GM21367 (cell line): ENCODE measurements at regions not wholly inside any gene's neighbourhood (a gene's known extent, or its start where the extent isn't known, plus 50 kb on each side); places are given as distances from the start of the nearest gene placed in this dataset.

Experiments used
- ATAC-seq: cut with Tn5 transposase; IDR thresholded peaks from one replicate; pipeline ENCODE4 v1.9.1; 2021; ENCODE audit not compliant: unreplicated experiment

DNA sequence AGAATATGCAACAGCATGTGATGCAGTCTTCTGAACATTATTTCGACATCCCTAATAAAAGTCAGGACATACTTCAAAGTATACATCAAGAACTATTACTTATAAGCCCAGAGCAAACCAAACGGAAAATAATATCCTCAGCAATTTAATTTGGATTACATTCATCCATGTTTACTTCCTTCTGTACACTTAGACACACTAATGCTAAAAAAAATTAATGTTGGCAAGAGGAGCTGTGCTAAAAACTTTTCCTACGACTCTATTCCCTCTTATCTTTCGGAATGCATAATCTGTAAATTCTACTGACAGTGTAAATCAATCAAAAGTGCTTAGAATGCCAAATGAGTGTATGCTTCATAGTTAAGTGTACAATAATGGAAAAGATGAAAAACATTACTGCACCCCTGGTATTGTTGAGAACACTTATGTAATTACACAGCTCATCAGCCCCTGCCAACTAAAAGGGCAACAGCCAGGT lies 301.2 kb upstream of the HSF2 start:
- ATAC-seq, result no peak

DNA sequence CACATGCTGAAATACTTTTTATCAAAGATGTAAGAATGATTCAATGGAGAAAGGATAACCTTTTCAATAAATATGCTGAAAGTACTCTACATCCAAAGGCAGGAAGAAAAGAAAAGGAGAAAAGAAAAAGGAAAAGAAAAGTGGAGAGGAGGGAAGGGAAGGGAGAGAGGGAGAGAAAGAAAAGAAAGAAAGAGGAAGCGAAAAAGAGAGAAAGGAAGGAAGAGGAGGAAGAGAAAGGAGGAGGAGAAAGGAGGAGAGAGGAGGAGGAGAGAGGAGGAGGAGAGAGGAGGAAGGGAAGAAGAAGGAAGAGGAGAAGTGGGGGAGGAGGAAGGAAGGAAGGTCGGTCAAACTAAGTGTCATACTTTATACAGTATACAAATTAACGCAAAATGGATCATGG lies 297.4 kb upstream of the HSF2 start:
- no peak for ATAC-seq

GRCh38 chr6:122107256-122107852 lies 292.1 kb upstream of the HSF2 start:
- no peak for ATAC-seq

GRCh38 chr6:122109075-122109474 lies 290.4 kb upstream of the HSF2 start:
- no peak for ATAC-seq

GRCh38 chr6:122114717-122115116 lies 284.7 kb upstream of the HSF2 start:
- ATAC-seq, result no peak

- no peak for ATAC-seq
Observed at GRCh38 chr6:122116119-122116834, 283.2 kb upstream of the HSF2 start.

DNA sequence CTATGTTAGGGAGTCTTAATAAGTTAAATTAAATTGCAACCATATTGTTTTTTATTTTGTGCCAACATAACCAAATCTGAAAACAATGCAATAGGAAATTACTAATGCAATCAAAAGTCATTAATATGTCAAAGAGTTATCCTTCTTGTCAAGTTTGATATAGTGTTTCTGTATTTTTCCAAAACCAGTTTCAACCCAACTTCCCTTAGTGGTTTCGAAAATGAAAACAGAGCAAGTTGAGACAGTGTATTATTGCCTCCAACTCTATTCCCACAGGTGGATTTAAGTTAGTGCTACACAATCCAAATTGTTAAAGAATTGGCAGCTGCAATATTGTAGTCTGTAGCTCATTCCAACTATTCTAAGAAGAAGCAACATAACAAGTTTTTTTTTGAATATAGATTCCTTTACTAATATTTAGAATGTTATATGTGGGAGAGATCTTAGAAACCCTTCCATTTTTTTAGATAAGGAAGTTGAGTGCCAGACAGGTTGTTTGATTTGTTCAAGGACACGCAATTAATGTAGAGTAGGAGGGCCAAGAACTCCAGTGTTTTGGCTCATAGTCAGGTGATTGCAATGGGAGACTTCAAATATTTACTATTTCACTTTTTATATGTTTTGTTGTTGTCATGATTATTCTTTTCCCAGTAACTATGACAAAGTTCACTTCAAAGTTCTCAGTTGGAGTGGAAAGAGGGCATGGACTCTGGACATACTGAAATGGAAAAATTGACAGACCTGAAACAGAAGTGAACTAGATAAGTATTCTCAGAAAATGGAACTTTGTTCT lies 282.4 kb upstream of the HSF2 start:
- no peak for ATAC-seq

GRCh38 chr6:122118945-122119506 lies 280.4 kb upstream of the HSF2 start:
- ATAC-seq, result no peak

- no peak for ATAC-seq
Observed at GRCh38 chr6:122122202-122122601, 277.2 kb upstream of the HSF2 start.

- no peak for ATAC-seq
Observed at GRCh38 chr6:122122686-122123085, 276.8 kb upstream of the HSF2 start.

GRCh38 chr6:122124908-122125307 lies 274.5 kb upstream of the HSF2 start:
- ATAC-seq, result no peak

DNA sequence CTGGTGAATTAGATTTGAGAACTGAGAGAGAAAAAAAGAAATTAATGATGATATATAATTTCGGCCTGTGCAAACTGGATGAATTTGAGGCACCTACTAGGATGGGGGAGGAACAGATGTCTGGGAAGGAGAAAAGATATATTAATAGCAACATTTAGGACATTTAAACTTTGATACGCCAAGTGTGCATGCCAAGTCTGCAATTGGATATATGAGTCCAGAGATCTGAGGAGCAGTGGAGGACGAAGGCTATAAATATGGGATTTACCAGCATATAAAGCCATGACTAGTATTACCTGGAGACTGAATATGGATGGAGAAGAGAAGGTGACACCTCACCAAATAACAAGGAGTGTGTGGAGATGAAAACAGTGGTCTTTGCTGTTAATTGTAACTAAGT lies 272.6 kb upstream of the HSF2 start:
- no peak for ATAC-seq

GRCh38 chr6:122128445-122128844 lies 271.0 kb upstream of the HSF2 start:
- ATAC-seq, result no peak

DNA sequence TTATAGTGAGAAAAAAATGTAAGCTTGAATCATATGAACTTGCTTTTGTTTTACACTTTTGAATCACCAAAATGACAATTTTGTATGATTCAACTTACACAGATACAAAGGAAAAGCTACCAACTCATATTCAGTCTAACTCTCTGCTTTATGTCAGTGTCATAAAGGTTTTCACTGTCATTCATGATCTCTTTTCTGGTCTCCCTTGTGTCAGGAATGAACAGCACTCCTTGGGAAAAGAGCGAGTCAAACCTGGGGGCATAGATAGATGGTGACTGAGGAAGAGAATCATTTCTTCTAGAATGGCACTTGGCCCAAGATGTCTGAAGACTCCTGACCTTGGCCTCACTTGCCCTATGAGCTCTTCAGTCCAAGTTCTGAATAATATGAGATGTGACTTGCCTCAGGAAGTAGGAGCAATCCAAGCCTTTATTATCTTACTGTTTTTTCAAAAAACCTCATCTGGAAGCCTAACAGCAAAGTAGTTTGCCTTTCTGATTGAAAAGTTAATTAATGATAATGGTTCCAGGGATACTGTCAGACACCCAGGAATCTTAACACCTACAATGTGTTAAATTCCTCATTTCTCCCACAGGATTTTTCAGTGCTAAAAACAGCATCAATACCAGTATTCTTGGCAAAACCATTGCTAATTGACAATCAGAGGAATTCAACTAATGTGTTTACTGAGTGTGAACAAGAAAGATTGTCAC lies 270.0 kb upstream of the HSF2 start:
- no peak for ATAC-seq

DNA sequence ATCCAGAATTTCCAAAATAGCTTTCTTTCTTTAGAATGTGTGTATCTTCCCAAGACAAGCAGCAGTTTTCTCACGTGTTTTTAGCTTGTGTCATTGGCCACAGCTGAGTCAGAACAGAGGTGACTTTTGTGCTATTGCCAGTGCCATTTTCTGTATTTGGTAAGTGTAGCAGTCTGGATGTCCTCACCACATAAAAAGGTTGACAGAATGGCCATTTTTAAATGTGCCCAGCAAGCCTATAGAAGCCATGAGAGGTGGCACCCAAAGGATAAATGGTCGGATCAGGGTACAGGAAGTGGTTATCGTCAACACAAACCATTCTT lies 269.5 kb upstream of the HSF2 start:
- ATAC-seq, result no peak

GRCh38 chr6:122130518-122130917 lies 268.9 kb upstream of the HSF2 start:
- no peak for ATAC-seq

- ATAC-seq, result no peak
Observed at GRCh38 chr6:122136386-122136785, 263.1 kb upstream of the HSF2 start.

- no peak for ATAC-seq
Observed at GRCh38 chr6:122140031-122140430, 259.4 kb upstream of the HSF2 start.

- no peak for ATAC-seq
Observed at GRCh38 chr6:122141246-122141645, 258.2 kb upstream of the HSF2 start.

DNA sequence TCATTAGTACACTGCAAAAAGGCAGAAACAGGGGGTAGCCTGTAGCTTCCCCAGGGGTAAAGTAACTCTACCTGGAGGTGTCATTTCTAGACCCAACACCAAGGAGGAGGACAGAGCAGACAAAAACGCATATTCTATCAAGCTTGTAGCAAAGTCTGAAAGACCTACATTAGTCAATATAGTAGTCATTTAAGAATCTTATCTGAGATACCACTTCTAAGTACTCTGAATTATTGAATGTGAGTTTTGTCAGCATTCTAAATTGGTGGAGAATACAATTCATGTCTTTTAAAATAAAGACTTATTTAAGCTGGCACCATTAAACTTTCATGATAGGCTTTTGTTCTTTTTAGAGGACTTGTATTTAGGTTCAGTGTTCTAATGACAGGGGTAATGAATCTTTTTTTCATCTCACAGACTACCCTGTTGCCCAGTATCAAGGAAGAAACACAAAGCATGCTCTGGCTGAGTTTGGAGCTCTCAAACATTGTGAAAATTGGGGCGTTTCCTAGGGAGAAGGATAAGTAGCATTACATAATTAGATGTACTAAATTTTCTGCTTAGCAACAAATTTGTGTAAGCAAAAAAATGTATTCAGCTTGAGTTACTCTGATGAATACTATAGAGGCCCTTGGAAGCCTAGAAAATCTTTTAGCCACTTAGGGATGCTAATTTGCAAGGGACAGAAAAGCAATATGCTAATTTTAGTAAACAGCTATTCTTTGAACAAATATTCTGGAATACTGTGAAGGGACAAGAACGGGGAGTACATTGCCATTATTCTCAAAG lies 255.4 kb upstream of the HSF2 start:
- ATAC-seq, result no peak
